CD4-positive, alpha-beta memory T cell (primary cell): ENCODE measurements at regions not wholly inside any gene's neighbourhood (a gene's known extent, or its start where the extent isn't known, plus 50 kb on each side); places are given as distances from the start of the nearest gene placed in this dataset.

ENCODE experiments used
- CTCF ChIA-PET: fragments of 350-600 bp; sonication (Branson Sonifier 250); formaldehyde crosslinking; loops from one replicate; lab custom pipeline; 2021; ENCODE audit warnings: inconsistent platforms; ENCODE audit not compliant: partially characterized antibody; lab: Charles Lee
- POLR2A ChIA-PET: fragments of 350-600 bp; sonication (Branson Sonifier 250); formaldehyde crosslinking; loops from one replicate; lab custom pipeline; 2021; ENCODE audit not compliant: partially characterized antibody; lab: Charles Lee
- DNase-seq, 5 donors: peaks; one replicate each; pipeline versions ENCODE4 v3.0.0 to v3.0.0-alpha.2; 2020 to 2022; ENCODE audit warnings: mixed read lengths in 1 of 5
- H3K27ac ChIP-seq: one replicate; pipeline ENCODE4 v1.7.0; 2013; ENCODE audit warnings: low read depth, low read length
- H3K27me3 ChIP-seq: 2 replicates; pipeline ENCODE4 v1.7.0; 2013; ENCODE audit warnings: mild to moderate bottlenecking, low read length, moderate library complexity; ENCODE audit not compliant: insufficient read depth
- H3K36me3 ChIP-seq: 2 replicates; pipeline ENCODE4 v1.7.0; 2013; ENCODE audit warnings: mild to moderate bottlenecking, low read length, moderate library complexity; ENCODE audit not compliant: insufficient read depth
- H3K4me1 ChIP-seq: 2 replicates; pipeline ENCODE4 v1.7.0; 2013; ENCODE audit warnings: mild to moderate bottlenecking, low read length, moderate library complexity; ENCODE audit not compliant: insufficient read depth
- H3K4me3 ChIP-seq, 2 donors: one replicate each; pipeline ENCODE4 v1.7.0; 2013; ENCODE audit warnings: low read length in 2 of 2, mild to moderate bottlenecking in 1 of 2
- H3K9me3 ChIP-seq, 2 donors: one replicate each; pipeline ENCODE4 v1.7.0; 2013; ENCODE audit warnings: low read length in 2 of 2, control low read depth in 1 of 2; ENCODE audit not compliant: control insufficient read depth in 1 of 2
- H3K27ac Mint-ChIP-seq, 7 donors: one replicate each; pipeline ENCODE4 v1.8.0; 2020 to 2021; ENCODE audit warnings: mixed read lengths in 7 of 7, mild to moderate bottlenecking in 6 of 7, inconsistent platforms in 3 of 7, moderate library complexity in 3 of 7
- H3K27me3 Mint-ChIP-seq, 2 donors: one replicate each; pipeline ENCODE4 v1.8.0; 2020 to 2021; ENCODE audit warnings: mixed read lengths in 2 of 2
- H3K36me3 Mint-ChIP-seq, 2 donors: one replicate each; pipeline ENCODE4 v1.8.0; 2020 to 2021; ENCODE audit warnings: mixed read lengths in 2 of 2, inconsistent platforms in 1 of 2, mild to moderate bottlenecking in 1 of 2
- H3K4me1 Mint-ChIP-seq, 4 donors: one replicate each; pipeline ENCODE4 v1.8.0; 2020 to 2021; ENCODE audit warnings: mixed read lengths in 4 of 4, mild to moderate bottlenecking in 1 of 4
- H3K4me3 Mint-ChIP-seq, 8 donors: one replicate each; pipeline ENCODE4 v1.8.0; 2020 to 2021; ENCODE audit warnings: mixed read lengths in 8 of 8, mild to moderate bottlenecking in 7 of 8, moderate library complexity in 6 of 8, inconsistent platforms in 3 of 8
- H3K9me3 Mint-ChIP-seq, 8 donors: one replicate each; pipeline ENCODE4 v1.8.0; 2020 to 2021; ENCODE audit warnings: mixed read lengths in 8 of 8, mild to moderate bottlenecking in 5 of 8, inconsistent platforms in 3 of 8, moderate library complexity in 1 of 8
- intact Hi-C: fragments of 100-400 bp; cut with micrococcal nuclease; formaldehyde crosslinking; loops from one replicate; pipeline ENCODE4 v1.15.1; 2023

DNA sequence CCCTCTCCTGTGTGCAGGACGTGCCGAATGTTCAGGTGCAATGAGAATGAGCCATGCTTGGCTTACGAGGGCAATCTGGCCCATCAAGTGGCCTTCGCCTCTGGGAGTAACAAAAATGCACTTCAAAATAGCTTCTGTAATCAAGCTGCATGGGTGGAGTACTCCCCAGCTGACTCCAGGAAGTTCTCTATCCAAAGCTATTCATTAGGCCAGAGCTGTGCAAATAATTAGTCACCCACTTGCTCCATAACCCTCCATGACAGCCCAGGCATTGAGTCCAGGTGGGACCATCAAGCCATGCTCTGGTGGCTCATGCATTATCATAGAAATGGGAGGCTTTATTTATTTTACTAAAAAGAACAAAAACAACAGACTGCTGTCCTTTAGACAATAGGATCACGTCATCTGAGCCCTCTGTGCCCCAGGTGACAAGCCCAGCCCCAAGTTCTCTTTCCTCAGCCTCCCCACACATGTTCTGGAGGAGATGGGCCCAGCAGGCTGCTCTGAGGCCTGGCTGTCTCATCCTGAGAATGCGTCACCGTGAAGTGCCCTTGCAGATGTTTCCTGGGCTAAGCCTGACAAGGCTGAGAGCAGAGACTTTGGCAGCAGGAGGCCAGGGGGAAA, 244.7 kb downstream of the ETS1 start:
- Histone ChIP-seq H3K27me3 (no peaks in the 10 kb centered on the region), H3K4me1 (peaks cover 87% of the 10 kb centered on the region), H3K4me3 (peak overlapping the region in 1 of 2 donors; percentile 25), H3K27ac (peak overlapping the region; percentile 85), H3K36me3 (no peaks in the 10 kb centered on the region), H3K9me3 (no peaks in the 10 kb centered on the region)
- Mint-ChIP-seq H3K36me3 (peaks cover 0 to 5% of the 10 kb centered on the region in 2 donors), H3K4me1 (peaks cover 70 to 99% (median 86%) of the 10 kb centered on the region in 4 donors), H3K27me3 (no peaks in the 10 kb centered on the region), H3K9me3 (peaks cover 0 to 2% (median 0%) of the 10 kb centered on the region in 8 donors), H3K27ac (peak overlapping the region; percentile 96 to 100 (median 99)), H3K4me3 (peak overlapping the region in 7 of 8 donors; percentile 64 to 90 (median 83))
- ChIA-PET POLR2A (interaction anchor here (0.7 to 9.4 kb wide), 40 partner anchors 9 to 298 kb away, joined by 3 to 137 read pairs (median 8); no protein-coding TSS in a partner anchor), CTCF (interaction anchor here (0.9 to 2.2 kb wide), 11 partner anchors 8 to 289 kb away, joined by 3 to 19 read pairs (median 4); no protein-coding TSS in a partner anchor)
- DNase-seq = peak; percentile 61 to 92 (median 66)
- intact Hi-C loops = loop anchor here (5.0 kb wide), 1 partner anchor 35 kb away; no protein-coding TSS in a partner anchor

DNA sequence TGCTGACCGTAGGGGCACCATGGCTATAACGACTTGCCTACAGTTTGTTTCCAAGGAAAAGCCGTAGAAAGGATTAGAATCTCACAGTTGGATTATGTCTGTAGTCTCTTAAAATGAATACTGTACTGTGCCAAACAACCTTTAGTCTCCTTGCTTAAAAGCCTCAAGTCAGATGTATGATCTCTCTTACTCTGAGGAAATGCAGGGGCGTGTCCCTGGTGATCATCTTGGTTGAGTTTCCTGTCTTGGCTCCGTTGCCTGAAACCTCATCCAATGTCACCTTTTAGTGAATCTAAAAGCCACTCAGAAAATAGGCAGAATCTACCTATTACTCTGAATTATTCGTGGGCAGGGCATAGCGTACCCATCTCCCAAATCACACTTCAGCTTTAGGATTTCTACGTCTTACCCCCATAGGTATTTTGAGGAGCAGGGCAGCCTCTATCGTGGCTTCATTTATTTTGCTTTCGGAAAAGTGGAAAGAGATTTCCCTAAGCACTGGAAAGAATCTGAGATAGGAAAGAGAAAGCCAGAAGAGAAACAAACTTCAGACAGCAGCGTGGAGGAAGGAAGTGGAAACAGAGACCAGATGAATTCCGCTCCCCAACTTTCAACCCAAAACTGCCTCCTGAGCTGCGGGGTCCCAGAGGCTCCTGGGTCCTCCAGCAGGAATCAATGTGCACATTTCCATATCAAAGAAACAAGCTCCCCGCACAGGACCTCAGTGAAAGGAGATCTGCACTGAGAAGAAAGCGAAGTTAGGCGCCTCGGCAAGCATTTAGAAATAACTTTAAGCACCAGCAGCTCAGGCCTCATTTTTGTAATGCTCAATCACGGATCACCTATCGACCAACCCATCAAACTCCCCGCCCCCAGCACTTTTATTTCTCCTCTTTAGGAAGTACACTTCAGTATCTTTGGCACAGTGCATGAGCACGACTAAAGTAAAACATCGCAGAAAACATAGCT, 245.8 kb downstream of the ETS1 start:
- Histone ChIP-seq H3K27me3 (no peaks in the 10 kb centered on the region), H3K36me3 (no peaks in the 10 kb centered on the region), H3K4me3 (peak overlapping the region; percentile 25 to 29), H3K27ac (peak overlapping the region; percentile 85), H3K4me1 (peaks cover 80% of the 10 kb centered on the region), H3K9me3 (no peaks in the 10 kb centered on the region)
- ChIA-PET CTCF (interaction anchor here (0.9 to 2.2 kb wide), 13 partner anchors 9 to 290 kb away, joined by 3 to 19 read pairs (median 4); no protein-coding TSS in a partner anchor), POLR2A (interaction anchor here (0.7 to 9.4 kb wide), 43 partner anchors 10 to 352 kb away, joined by 3 to 137 read pairs (median 7); partner anchors contain the start of gene FLI1)
- Mint-ChIP-seq H3K4me3 (peak overlapping the region; percentile 64 to 90 (median 82)), H3K27ac (peak overlapping the region; percentile 96 to 100 (median 99)), H3K9me3 (peaks cover 0 to 2% (median 0%) of the 10 kb centered on the region in 8 donors), H3K4me1 (peaks cover 71 to 98% (median 88%) of the 10 kb centered on the region in 4 donors), H3K36me3 (peaks cover 0 to 5% of the 10 kb centered on the region in 2 donors), H3K27me3 (no peaks in the 10 kb centered on the region)
- DNase-seq = peak; percentile 81 to 89 (median 86)
- intact Hi-C loops = loop anchor here (1.0 to 5.0 kb wide), 2 partner anchors 17 to 36 kb away; no protein-coding TSS in a partner anchor

- Histone ChIP-seq H3K4me1 (peaks cover 68% of the 10 kb centered on the region), H3K27ac (peak overlapping the region; percentile 61)
- H3K27me3 Mint-ChIP-seq = no peaks in the 10 kb centered on the region
Measured at GRCh38 chr11:128339792-128340191, 247.6 kb downstream of the ETS1 start.

DNA sequence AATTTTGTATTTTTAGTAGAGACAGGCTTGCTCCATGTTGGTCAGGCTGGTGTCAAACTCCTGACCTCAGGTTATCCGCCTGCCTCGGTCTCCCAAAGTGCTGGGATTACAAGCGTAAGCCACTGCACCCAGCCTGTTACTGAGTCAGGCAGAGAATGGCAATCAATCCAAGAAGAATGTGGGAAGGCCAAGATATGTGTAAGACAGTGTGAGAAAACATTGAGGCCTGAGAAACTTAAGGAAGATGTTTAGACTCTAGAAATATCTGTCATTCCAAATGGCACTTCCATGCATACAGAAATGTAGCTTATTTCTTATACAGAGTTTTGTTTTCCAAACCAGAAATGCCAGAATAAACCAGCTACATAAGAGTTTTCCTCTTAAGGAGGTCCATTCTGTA, 248.5 kb downstream of the ETS1 start:
- POLR2A ChIA-PET = interaction anchor here (0.8 to 7.2 kb wide), 3 partner anchors 15 to 184 kb away, joined by 3 to 75 read pairs (median 5); no protein-coding TSS in a partner anchor
- Mint-ChIP-seq H3K9me3 (peaks cover 0 to 2% (median 0%) of the 10 kb centered on the region in 8 donors), H3K4me3 (no peak overlapping the region), H3K36me3 (peaks cover 0 to 5% of the 10 kb centered on the region in 2 donors), H3K27ac (peak overlapping the region in 6 of 7 donors; percentile 74 to 100 (median 98)), H3K4me1 (peaks cover 54 to 91% (median 71%) of the 10 kb centered on the region in 4 donors), H3K27me3 (no peaks in the 10 kb centered on the region)
- Histone ChIP-seq H3K4me3 (no peak overlapping the region), H3K36me3 (no peaks in the 10 kb centered on the region), H3K27ac (peak overlapping the region; percentile 61), H3K9me3 (no peaks in the 10 kb centered on the region), H3K27me3 (no peaks in the 10 kb centered on the region), H3K4me1 (peaks cover 58% of the 10 kb centered on the region)
- intact Hi-C loops = no loop called here
- CTCF ChIA-PET = interaction anchor here (0.8 to 2.2 kb wide), 7 partner anchors 8 to 126 kb away, joined by 3 to 5 read pairs (median 4); no protein-coding TSS in a partner anchor
- no peak for DNase-seq

More at GRCh38 chr11:128339792-128340191, 247.6 kb downstream of the ETS1 start:
- Histone ChIP-seq H3K4me3 (no peak overlapping the region), H3K9me3 (no peaks in the 10 kb centered on the region), H3K36me3 (no peaks in the 10 kb centered on the region), H3K27me3 (no peaks in the 10 kb centered on the region)
- peaks cover 0 to 5% of the 10 kb centered on the region in 2 donors for H3K36me3 Mint-ChIP-seq
- intact Hi-C loops = loop anchor here (5.0 kb wide), 1 partner anchor 38 kb away; no protein-coding TSS in a partner anchor
- DNase-seq = peak in 3 of 5 donors; percentile 23 to 53 (median 45)
- H3K9me3 Mint-ChIP-seq = peaks cover 0 to 2% (median 0%) of the 10 kb centered on the region in 8 donors
- peak overlapping the region in 6 of 8 donors; percentile 0 to 76 (median 56) for H3K4me3 Mint-ChIP-seq
- ChIA-PET POLR2A (interaction anchor here (0.7 to 7.2 kb wide), 6 partner anchors 11 to 183 kb away, joined by 3 to 75 read pairs (median 3); no protein-coding TSS in a partner anchor), CTCF (interaction anchor here (0.8 to 2.2 kb wide), 4 partner anchors 9 to 37 kb away, joined by 3 to 5 read pairs (median 4); no protein-coding TSS in a partner anchor)
- peak overlapping the region; percentile 96 to 100 (median 99) for H3K27ac Mint-ChIP-seq
- H3K4me1 Mint-ChIP-seq = peaks cover 60 to 97% (median 77%) of the 10 kb centered on the region in 4 donors

- H3K27ac ChIP-seq = no peak overlapping the region
- POLR2A ChIA-PET = interaction anchor here (1.0 to 7.2 kb wide), 10 partner anchors 9 to 170 kb away, joined by 3 to 75 read pairs (median 4); no protein-coding TSS in a partner anchor
- DNase-seq = no peak
- no peaks in the 10 kb centered on the region for H3K27me3 ChIP-seq
- H3K9me3 Mint-ChIP-seq = peaks cover 0 to 2% (median 0%) of the 10 kb centered on the region in 8 donors
- intact Hi-C loops = no loop called here
- H3K4me1 ChIP-seq = peaks cover 37% of the 10 kb centered on the region
- no peaks in the 10 kb centered on the region for H3K36me3 ChIP-seq
- no peak overlapping the region for H3K4me3 ChIP-seq
- CTCF ChIA-PET = interaction anchor here (0.7 to 1.9 kb wide), 3 partner anchors 13 to 34 kb away, joined by 3 to 9 read pairs (median 3); no protein-coding TSS in a partner anchor
- peaks cover 40 to 75% (median 57%) of the 10 kb centered on the region in 4 donors for H3K4me1 Mint-ChIP-seq
- H3K27ac Mint-ChIP-seq = peak overlapping the region in 4 of 7 donors; percentile 2 to 76 (median 58)
- no peak overlapping the region for H3K4me3 Mint-ChIP-seq
- H3K27me3 Mint-ChIP-seq = no peaks in the 10 kb centered on the region
- no peaks in the 10 kb centered on the region for H3K9me3 ChIP-seq
- no peaks in the 10 kb centered on the region for H3K36me3 Mint-ChIP-seq
Measured at GRCh38 chr11:128336203-128336602, 251.2 kb downstream of the ETS1 start.

GRCh38 chr11:128335729-128336128, 251.6 kb downstream of the ETS1 start:
- Mint-ChIP-seq H3K27me3 (no peaks in the 10 kb centered on the region), H3K9me3 (peaks cover 0 to 2% (median 0%) of the 10 kb centered on the region in 8 donors), H3K4me1 (peaks cover 40 to 75% (median 58%) of the 10 kb centered on the region in 4 donors), H3K27ac (peak overlapping the region in 3 of 7 donors; percentile 2 to 76 (median 41)), H3K36me3 (no peaks in the 10 kb centered on the region), H3K4me3 (no peak overlapping the region)
- POLR2A ChIA-PET = interaction anchor here (0.9 to 7.2 kb wide), 12 partner anchors 10 to 170 kb away, joined by 3 to 75 read pairs (median 4); no protein-coding TSS in a partner anchor
- intact Hi-C loops = no loop called here
- no peak overlapping the region for H3K4me3 ChIP-seq
- H3K27ac ChIP-seq = no peak overlapping the region
- no peaks in the 10 kb centered on the region for H3K9me3 ChIP-seq
- CTCF ChIA-PET = interaction anchor here (0.6 to 1.9 kb wide), 4 partner anchors 12 to 33 kb away, joined by 3 to 9 read pairs (median 3); no protein-coding TSS in a partner anchor
- no peaks in the 10 kb centered on the region for H3K36me3 ChIP-seq
- peaks cover 37% of the 10 kb centered on the region for H3K4me1 ChIP-seq
- H3K27me3 ChIP-seq = no peaks in the 10 kb centered on the region
- DNase-seq = no peak
